ENCODE measurements at regions not wholly inside any gene's neighbourhood (a gene's known extent, or its start where the extent isn't known, plus 50 kb on each side); places are given as distances from the start of the nearest gene placed in this dataset.

DNA sequence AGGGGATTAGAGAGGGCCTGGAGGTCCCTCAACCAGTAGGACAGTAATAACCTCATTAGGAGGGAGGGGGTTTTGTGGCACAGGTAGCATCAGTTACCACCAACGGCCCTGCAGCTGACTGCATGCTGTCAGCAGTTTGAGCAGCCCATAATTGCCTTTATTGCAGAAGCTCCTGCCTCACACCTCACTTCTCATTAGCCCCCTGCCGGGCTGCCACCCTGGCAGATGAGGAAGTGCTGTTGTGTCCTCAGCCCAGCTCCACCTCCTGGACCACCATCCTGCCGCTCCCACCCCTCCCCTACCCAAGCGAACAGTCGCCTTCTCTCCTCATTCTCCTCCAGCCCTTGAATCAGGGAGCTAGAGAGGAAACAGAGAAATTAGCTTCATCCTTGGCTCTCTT is 237.4 kb downstream of the LMX1A start:
- Histone ChIP-seq H3K4me1 (ENCODE audit: control insufficient read depth in 1 of 2, insufficient read depth in 2 of 2, low read length in 2 of 2) (no peaks in the 10 kb centered on the region), H3K9me3 (ENCODE audit: control insufficient read depth, low read length) (peaks cover 2% of the 10 kb centered on the region), H3K27me3 (ENCODE audit: control insufficient read depth in 1 of 2, insufficient read depth in 2 of 2, low read length in 1 of 2) (peaks cover 0 to 4% of the 10 kb centered on the region in 2 donors), H3K27ac (ENCODE audit: low read depth in 1 of 2, low read length in 2 of 2) (no peak overlapping the region), H3K36me3 (ENCODE audit: control insufficient read depth in 1 of 2, insufficient read depth in 2 of 2, low read length in 1 of 2) (no peaks in the 10 kb centered on the region), H3K4me3 (ENCODE audit: low read length in 2 of 2) (no peak overlapping the region)
- DNase-seq (no peak), ATAC-seq (ENCODE audit: low FRiP score) (no peak)
- 17 to 43% methylated on average over 5 of the region's 5 CpGs for WGBS, 2 donors
- intact Hi-C loops (cut with DNase I), result loop anchor here in 1 of 2 donors (10.0 kb wide), 1 partner anchor 246 kb away; no protein-coding TSS in a partner anchor

DNA sequence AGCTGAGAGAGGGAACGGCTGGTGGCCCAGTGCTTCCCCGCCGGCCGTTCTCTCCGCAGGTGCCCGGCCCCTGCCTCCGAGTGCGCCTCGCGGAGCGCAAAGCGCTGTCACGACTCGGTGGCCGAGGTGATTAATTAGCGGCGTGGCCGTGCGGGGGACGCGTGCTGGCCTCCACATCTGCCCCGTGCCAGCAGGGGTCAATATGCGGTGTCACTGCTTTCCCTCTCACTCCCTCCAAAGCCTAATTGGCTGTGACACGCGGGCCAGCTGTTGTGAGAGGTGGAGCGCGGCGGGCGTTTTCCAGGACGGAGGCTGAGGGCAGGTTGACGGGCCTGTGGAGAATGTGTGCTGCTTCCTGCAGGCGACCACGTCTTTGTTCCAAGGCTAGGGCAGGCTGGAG is 239.0 kb downstream of the LMX1A start:
- ATAC-seq (ENCODE audit: low FRiP score) (no peak), DNase-seq (no peak)
- Histone ChIP-seq H3K27me3 (ENCODE audit: control insufficient read depth in 1 of 2, insufficient read depth in 2 of 2, low read length in 1 of 2) (peaks cover 0 to 4% of the 10 kb centered on the region in 2 donors), H3K36me3 (ENCODE audit: control insufficient read depth in 1 of 2, insufficient read depth in 2 of 2, low read length in 1 of 2) (no peaks in the 10 kb centered on the region), H3K9me3 (ENCODE audit: control insufficient read depth, low read length) (peaks cover 2% of the 10 kb centered on the region), H3K4me3 (ENCODE audit: low read length in 2 of 2) (no peak overlapping the region), H3K4me1 (ENCODE audit: control insufficient read depth in 1 of 2, insufficient read depth in 2 of 2, low read length in 2 of 2) (no peaks in the 10 kb centered on the region), H3K27ac (ENCODE audit: low read depth in 1 of 2, low read length in 2 of 2) (no peak overlapping the region)
- intact Hi-C loops (cut with DNase I), result loop anchor here in 1 of 2 donors (10.0 kb wide), 1 partner anchor 247 kb away; no protein-coding TSS in a partner anchor
- 2 to 5% methylated on average over 33 of the region's 33 CpGs for WGBS, 2 donors

DNA sequence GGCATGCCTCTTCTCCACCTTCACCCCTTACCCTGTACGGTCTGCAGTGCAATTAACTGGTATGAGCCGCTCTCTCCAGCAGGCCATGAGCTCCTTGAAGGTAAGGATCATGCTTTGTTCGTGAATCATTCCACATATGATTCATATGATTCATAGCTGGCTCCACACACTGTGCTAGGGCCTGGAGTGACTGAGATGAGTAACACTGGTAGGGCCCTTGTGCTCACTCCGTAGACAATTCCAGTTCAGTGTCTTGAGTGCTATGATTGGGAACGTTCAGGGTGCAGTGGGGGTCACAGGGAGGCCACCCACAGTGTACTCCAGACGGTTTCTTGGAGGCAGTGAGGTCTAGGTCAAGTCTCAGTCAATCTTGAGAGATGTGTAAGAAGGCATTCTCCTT is 239.8 kb downstream of the LMX1A start:
- H3K9me3 ChIP-seq (ENCODE audit: control insufficient read depth, low read length), result peaks cover 2% of the 10 kb centered on the region
- 63 to 66% methylated on average over 6 of the region's 6 CpGs for WGBS, 2 donors

DNA sequence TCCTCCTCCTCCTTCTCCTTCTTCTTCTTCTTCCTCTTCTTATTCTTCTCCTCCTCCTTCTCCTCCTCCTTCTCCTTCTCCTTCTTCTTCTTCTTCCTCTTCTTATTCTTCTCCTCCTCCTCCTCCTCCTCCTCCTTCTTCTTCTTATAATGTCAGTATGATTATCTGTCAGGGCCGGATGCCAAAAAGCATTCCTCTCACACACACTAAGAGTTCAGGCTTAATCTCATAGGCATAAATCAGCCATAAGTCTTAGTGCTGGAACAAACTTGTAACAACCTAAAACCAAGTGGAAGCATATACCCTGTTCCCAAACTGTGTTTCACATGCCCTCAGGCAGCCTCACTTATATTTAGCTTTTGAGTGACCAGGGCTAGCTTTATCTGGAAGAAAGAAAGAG is 240.3 kb downstream of the LMX1A start:
- 46 to 60% methylated on average over 1 of the region's 1 CpG for WGBS, 2 donors
- no peak for ATAC-seq (ENCODE audit: low FRiP score)
- DNase-seq, result no peak

More for the DNA sequence above, 239.8 kb downstream of the LMX1A start:
- Histone ChIP-seq H3K4me3 (ENCODE audit: low read length in 2 of 2) (no peak overlapping the region), H3K36me3 (ENCODE audit: control insufficient read depth in 1 of 2, insufficient read depth in 2 of 2, low read length in 1 of 2) (no peaks in the 10 kb centered on the region), H3K4me1 (ENCODE audit: control insufficient read depth in 1 of 2, insufficient read depth in 2 of 2, low read length in 2 of 2) (no peaks in the 10 kb centered on the region), H3K27ac (ENCODE audit: low read depth in 1 of 2, low read length in 2 of 2) (no peak overlapping the region), H3K27me3 (ENCODE audit: control insufficient read depth in 1 of 2, insufficient read depth in 2 of 2, low read length in 1 of 2) (peaks cover 0 to 1% of the 10 kb centered on the region in 2 donors)
- ATAC-seq (ENCODE audit: low FRiP score), result no peak
- DNase-seq, result no peak
- intact Hi-C loops (cut with DNase I), result loop anchor here in 1 of 2 donors (10.0 kb wide), 1 partner anchor 248 kb away; no protein-coding TSS in a partner anchor

DNA sequence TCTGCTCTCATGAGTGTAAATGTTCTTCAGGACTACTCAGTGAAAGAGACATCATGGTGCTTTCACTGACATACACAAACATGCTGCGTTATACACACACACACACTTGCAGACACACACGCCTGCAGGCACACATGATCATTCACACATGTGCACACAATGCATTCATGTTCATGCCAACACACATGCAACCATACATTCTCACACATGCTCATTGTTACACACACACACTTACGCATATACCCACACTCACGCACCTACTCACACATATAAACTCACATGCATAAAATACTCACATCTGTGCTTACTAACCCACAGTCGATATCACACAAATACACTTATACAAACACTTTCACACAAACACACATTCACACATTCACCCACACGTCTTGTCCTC is 241.6 kb downstream of the LMX1A start:
- Histone ChIP-seq H3K4me1 (ENCODE audit: control insufficient read depth in 1 of 2, insufficient read depth in 2 of 2, low read length in 2 of 2) (no peaks in the 10 kb centered on the region), H3K4me3 (ENCODE audit: low read length in 2 of 2) (no peak overlapping the region), H3K27me3 (ENCODE audit: control insufficient read depth in 1 of 2, insufficient read depth in 2 of 2, low read length in 1 of 2) (no peaks in the 10 kb centered on the region), H3K27ac (ENCODE audit: low read depth in 1 of 2, low read length in 2 of 2) (no peak overlapping the region), H3K9me3 (ENCODE audit: control insufficient read depth, low read length) (no peaks in the 10 kb centered on the region), H3K36me3 (ENCODE audit: control insufficient read depth in 1 of 2, insufficient read depth in 2 of 2, low read length in 1 of 2) (no peaks in the 10 kb centered on the region)
- intact Hi-C loops (cut with DNase I), result loop anchor here in 1 of 2 donors (10.0 kb wide), 1 partner anchor 250 kb away; no protein-coding TSS in a partner anchor
- DNase-seq (no peak), ATAC-seq (ENCODE audit: low FRiP score) (no peak)
- 76 to 79% methylated on average over 6 of the region's 6 CpGs for WGBS, 2 donors

More for the DNA sequence above, 240.3 kb downstream of the LMX1A start:
- Histone ChIP-seq H3K9me3 (ENCODE audit: control insufficient read depth, low read length) (peaks cover 2% of the 10 kb centered on the region), H3K27me3 (ENCODE audit: control insufficient read depth in 1 of 2, insufficient read depth in 2 of 2, low read length in 1 of 2) (peaks cover 0 to 1% of the 10 kb centered on the region in 2 donors), H3K27ac (ENCODE audit: low read depth in 1 of 2, low read length in 2 of 2) (no peak overlapping the region), H3K4me3 (ENCODE audit: low read length in 2 of 2) (no peak overlapping the region), H3K4me1 (ENCODE audit: control insufficient read depth in 1 of 2, insufficient read depth in 2 of 2, low read length in 2 of 2) (no peaks in the 10 kb centered on the region), H3K36me3 (ENCODE audit: control insufficient read depth in 1 of 2, insufficient read depth in 2 of 2, low read length in 1 of 2) (no peaks in the 10 kb centered on the region)
- intact Hi-C loops (cut with DNase I), result loop anchor here in 1 of 2 donors (10.0 kb wide), 1 partner anchor 249 kb away; no protein-coding TSS in a partner anchor

DNA sequence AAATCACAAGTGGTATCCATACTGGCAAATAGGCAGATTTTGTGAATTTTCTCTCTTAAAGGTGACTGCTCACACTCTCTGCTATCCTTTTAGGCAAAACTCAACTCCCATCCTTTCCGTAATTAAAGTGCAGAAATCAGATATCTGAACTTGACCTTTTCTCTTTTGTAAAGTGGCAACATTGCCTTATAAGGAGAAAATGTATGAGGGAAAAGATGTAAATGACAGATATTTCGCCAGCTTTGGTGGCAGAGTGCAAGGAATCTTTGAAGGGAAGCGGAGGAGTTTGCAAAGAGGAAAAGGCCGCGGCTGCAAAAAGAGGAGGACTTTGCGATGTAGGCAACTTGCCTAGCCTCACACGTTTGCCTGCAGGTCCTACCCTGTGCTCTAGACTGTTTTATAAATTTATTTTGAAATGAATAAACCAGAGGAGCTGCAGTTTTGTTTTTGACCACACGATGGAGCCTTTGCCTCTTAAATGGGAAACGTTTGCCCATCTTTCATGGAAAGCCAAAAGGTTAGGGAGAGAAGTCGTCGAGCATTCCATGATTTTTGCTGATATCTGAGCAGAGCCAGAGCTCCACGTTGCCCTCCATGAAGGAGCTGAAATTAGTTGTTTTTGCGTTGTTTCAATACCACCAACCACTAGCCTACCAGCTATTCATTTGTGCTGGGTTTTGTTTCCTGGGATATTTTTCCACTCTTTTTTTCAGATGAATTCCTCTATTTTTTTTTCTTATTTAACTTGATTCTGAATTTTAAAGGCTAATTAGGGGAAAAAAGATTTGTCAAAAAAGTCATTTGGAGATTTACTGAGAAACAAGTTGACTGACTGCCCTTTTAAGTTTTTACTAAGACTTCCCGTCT is 242.3 kb downstream of the LMX1A start:
- no peaks in the 10 kb centered on the region for H3K4me1 ChIP-seq (ENCODE audit: control insufficient read depth in 1 of 2, insufficient read depth in 2 of 2, low read length in 2 of 2)
- intact Hi-C loops (cut with DNase I), result loop anchor here in 1 of 2 donors (10.0 kb wide), 1 partner anchor 251 kb away; no protein-coding TSS in a partner anchor
- 15 to 17% methylated on average over 14 of the region's 14 CpGs for WGBS, 2 donors
- no peaks in the 10 kb centered on the region for H3K27me3 ChIP-seq (ENCODE audit: control insufficient read depth in 1 of 2, insufficient read depth in 2 of 2, low read length in 1 of 2)
- no peak for DNase-seq
- no peak overlapping the region for H3K27ac ChIP-seq (ENCODE audit: low read depth in 1 of 2, low read length in 2 of 2)
- H3K4me3 ChIP-seq (ENCODE audit: low read length in 2 of 2), result no peak overlapping the region
- H3K36me3 ChIP-seq (ENCODE audit: control insufficient read depth in 1 of 2, insufficient read depth in 2 of 2, low read length in 1 of 2), result no peaks in the 10 kb centered on the region
- no peak for ATAC-seq (ENCODE audit: low FRiP score)
- no peaks in the 10 kb centered on the region for H3K9me3 ChIP-seq (ENCODE audit: control insufficient read depth, low read length)

DNA sequence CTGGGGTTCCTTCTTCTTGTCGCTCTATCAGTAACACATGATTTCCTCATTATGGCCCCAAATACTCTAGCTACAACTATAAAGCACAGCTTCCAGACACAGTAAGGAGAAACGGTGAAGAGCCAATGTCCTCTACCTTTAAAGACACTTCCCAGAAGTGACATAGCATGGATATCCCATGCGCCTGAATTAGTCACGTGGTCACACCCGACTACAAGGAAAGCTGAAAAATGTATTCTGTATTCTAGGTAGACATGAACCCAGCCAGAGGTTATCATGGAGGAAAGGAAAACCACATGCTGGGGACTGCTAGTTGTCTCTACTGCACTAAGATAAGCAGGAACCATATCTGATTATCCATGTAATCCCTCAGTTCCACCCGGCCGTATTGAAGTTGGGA is 244.3 kb downstream of the LMX1A start:
- Histone ChIP-seq H3K27me3 (ENCODE audit: control insufficient read depth in 1 of 2, insufficient read depth in 2 of 2, low read length in 1 of 2) (no peaks in the 10 kb centered on the region), H3K27ac (ENCODE audit: low read depth in 1 of 2, low read length in 2 of 2) (no peak overlapping the region), H3K36me3 (ENCODE audit: control insufficient read depth in 1 of 2, insufficient read depth in 2 of 2, low read length in 1 of 2) (no peaks in the 10 kb centered on the region), H3K4me1 (ENCODE audit: control insufficient read depth in 1 of 2, insufficient read depth in 2 of 2, low read length in 2 of 2) (no peaks in the 10 kb centered on the region), H3K9me3 (ENCODE audit: control insufficient read depth, low read length) (no peaks in the 10 kb centered on the region), H3K4me3 (ENCODE audit: low read length in 2 of 2) (no peak overlapping the region)
- no peak for ATAC-seq (ENCODE audit: low FRiP score)
- DNase-seq, result no peak
- intact Hi-C loops (cut with DNase I), result loop anchor here in 1 of 2 donors (10.0 kb wide), 1 partner anchor 253 kb away; no protein-coding TSS in a partner anchor
- 80 to 87% methylated on average over 7 of the region's 7 CpGs for WGBS, 2 donors

DNA sequence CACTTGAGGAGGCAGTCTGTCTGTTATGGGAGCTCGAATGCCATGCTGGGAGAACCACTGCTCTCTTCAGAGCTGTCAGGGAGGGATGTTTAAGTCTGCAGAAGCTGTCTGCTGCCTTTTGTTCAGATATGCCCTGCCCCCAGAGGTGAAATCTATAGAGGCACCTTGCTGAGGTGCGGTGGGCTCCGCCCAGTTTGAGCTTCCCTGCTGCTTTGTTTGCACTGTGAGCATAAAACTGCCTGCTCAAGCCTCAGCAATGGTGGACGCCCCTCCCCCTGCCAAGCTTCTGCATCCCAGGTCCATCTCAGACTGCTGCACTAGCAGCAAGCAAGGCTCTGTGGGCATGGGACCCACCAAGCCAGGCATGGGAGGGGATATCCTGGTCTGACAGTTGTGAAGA is 247.5 kb downstream of the LMX1A start:
- no peak overlapping the region for H3K27ac ChIP-seq (ENCODE audit: low read depth in 1 of 2, low read length in 2 of 2)
- no peak overlapping the region for H3K4me3 ChIP-seq (ENCODE audit: low read length in 2 of 2)
- H3K9me3 ChIP-seq (ENCODE audit: control insufficient read depth, low read length), result no peaks in the 10 kb centered on the region
- ATAC-seq (ENCODE audit: low FRiP score) (no peak), DNase-seq (no peak)
- H3K4me1 ChIP-seq (ENCODE audit: control insufficient read depth in 1 of 2, insufficient read depth in 2 of 2, low read length in 2 of 2), result no peaks in the 10 kb centered on the region
- WGBS, 2 donors, result 73 to 78% methylated on average over 4 of the region's 4 CpGs
- no peaks in the 10 kb centered on the region for H3K27me3 ChIP-seq (ENCODE audit: control insufficient read depth in 1 of 2, insufficient read depth in 2 of 2, low read length in 1 of 2)
- intact Hi-C loops (cut with DNase I), result no loop called here
- no peaks in the 10 kb centered on the region for H3K36me3 ChIP-seq (ENCODE audit: control insufficient read depth in 1 of 2, insufficient read depth in 2 of 2, low read length in 1 of 2)

Data from aorta (tissue), 5 donors.